ENCODE measurements at regions not wholly inside any gene's neighbourhood (a gene's known extent, or its start where the extent isn't known, plus 50 kb on each side); places are given as distances from the start of the nearest gene placed in this dataset.
"Not testable (repeated sequence)": the region's sequence is repeated elsewhere in the genome, so short reads cannot be mapped to it uniquely, and the experiment has no call there.

GRCh38 chr21:9572782-9573181, 948.6 kb upstream of the TPTE start:
- H3K27me3 ChIP-seq (ENCODE audit: control insufficient read depth in 4 of 4, insufficient read depth in 4 of 4, low read length in 3 of 4); H3K9me3 ChIP-seq (ENCODE audit: control insufficient read depth in 4 of 4, low read length in 3 of 4); H3K27ac ChIP-seq (ENCODE audit: low read depth in 1 of 2, low read length in 2 of 2); H3K4me3 ChIP-seq (ENCODE audit: low read depth in 1 of 3, low read length in 3 of 3); H3K36me3 ChIP-seq (ENCODE audit: control insufficient read depth in 4 of 4, insufficient read depth in 3 of 4, low read depth in 1 of 4, low read length in 3 of 4); H3K9ac ChIP-seq (ENCODE audit: low read depth in 1 of 2, low read length in 2 of 2); H3K4me1 ChIP-seq (ENCODE audit: control insufficient read depth in 4 of 4, insufficient read depth in 4 of 4, low read length in 3 of 4): not testable (repeated sequence)
- DNase-seq (ENCODE audit: low spot score): peak; percentile 17
- 65% methylated on average over 1 of the region's 1 CpG for WGBS

- H3K27ac ChIP-seq (ENCODE audit: low read depth in 1 of 2, low read length in 2 of 2); H3K27me3 ChIP-seq (ENCODE audit: control insufficient read depth in 4 of 4, insufficient read depth in 4 of 4, low read length in 3 of 4); H3K4me3 ChIP-seq (ENCODE audit: low read depth in 1 of 3, low read length in 3 of 3); H3K36me3 ChIP-seq (ENCODE audit: control insufficient read depth in 4 of 4, insufficient read depth in 3 of 4, low read depth in 1 of 4, low read length in 3 of 4); H3K9ac ChIP-seq (ENCODE audit: low read depth in 1 of 2, low read length in 2 of 2); H3K9me3 ChIP-seq (ENCODE audit: control insufficient read depth in 4 of 4, low read length in 3 of 4); H3K4me1 ChIP-seq (ENCODE audit: control insufficient read depth in 4 of 4, insufficient read depth in 4 of 4, low read length in 3 of 4); DNase-seq (ENCODE audit: low spot score): not testable (repeated sequence)
- no CpG with 5 or more reads among the region's 1 CpG for WGBS
Measured at GRCh38 chr21:9573528-9573927, 947.9 kb upstream of the TPTE start.

DNA sequence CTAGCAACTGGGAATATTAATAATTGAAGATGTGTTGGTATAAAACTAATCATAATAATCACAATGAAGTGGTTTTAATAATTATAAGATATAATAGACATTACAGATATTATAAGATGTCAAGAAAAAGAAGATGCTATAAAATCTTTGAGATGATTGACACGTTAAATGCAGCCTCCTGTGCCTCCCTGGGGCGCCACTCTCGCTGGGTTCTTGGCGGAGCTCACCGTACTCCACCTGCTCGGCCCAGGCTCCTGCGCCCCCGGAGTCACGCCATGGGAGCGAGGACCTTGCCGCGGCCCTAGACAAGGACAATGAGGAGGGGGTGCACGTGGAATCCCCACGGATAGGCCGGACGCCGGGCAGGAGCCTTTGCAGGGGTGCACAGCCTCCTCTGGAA, 942.1 kb upstream of the TPTE start:
- H3K27me3 ChIP-seq (ENCODE audit: control insufficient read depth in 4 of 4, insufficient read depth in 4 of 4, low read length in 3 of 4); H3K9ac ChIP-seq (ENCODE audit: low read depth in 1 of 2, low read length in 2 of 2); H3K27ac ChIP-seq (ENCODE audit: low read depth in 1 of 2, low read length in 2 of 2); H3K9me3 ChIP-seq (ENCODE audit: control insufficient read depth in 4 of 4, low read length in 3 of 4); DNase-seq (ENCODE audit: low spot score); H3K4me3 ChIP-seq (ENCODE audit: low read depth in 1 of 3, low read length in 3 of 3); H3K4me1 ChIP-seq (ENCODE audit: control insufficient read depth in 4 of 4, insufficient read depth in 4 of 4, low read length in 3 of 4); H3K36me3 ChIP-seq (ENCODE audit: control insufficient read depth in 4 of 4, insufficient read depth in 3 of 4, low read depth in 1 of 4, low read length in 3 of 4): not testable (repeated sequence)
- 77% methylated on average over 12 of the region's 17 CpGs for WGBS

DNA sequence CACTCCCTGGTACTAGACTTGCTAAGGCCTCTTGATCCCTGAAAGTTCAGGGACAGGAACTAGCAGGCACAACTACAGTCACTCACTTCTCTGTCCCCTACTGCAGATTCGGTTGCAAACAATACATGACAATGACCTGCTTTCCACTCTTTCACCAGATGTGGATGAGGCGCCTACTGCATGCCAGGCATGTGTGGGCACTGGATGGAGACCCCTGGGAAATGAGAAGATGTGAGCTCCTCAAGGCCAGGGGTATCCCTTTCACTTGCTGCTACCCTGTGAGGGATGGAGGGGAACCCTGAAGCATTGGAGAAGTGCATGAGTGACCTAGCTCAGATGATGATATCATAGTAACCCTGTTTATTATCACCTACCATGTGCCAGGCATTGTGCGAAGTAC, 933.4 kb upstream of the TPTE start:
- 40% methylated on average over 2 of the region's 3 CpGs for WGBS
- DNase-seq (ENCODE audit: low spot score): peak; percentile 31

GRCh38 chr21:9592591-9592990, 928.8 kb upstream of the TPTE start:
- not testable (repeated sequence) for DNase-seq (ENCODE audit: low spot score); H3K27me3 ChIP-seq (ENCODE audit: control insufficient read depth in 4 of 4, insufficient read depth in 4 of 4, low read length in 3 of 4); H3K9ac ChIP-seq (ENCODE audit: low read depth in 1 of 2, low read length in 2 of 2); H3K36me3 ChIP-seq (ENCODE audit: control insufficient read depth in 4 of 4, insufficient read depth in 3 of 4, low read depth in 1 of 4, low read length in 3 of 4); H3K27ac ChIP-seq (ENCODE audit: low read depth in 1 of 2, low read length in 2 of 2); H3K4me1 ChIP-seq (ENCODE audit: control insufficient read depth in 4 of 4, insufficient read depth in 4 of 4, low read length in 3 of 4); H3K9me3 ChIP-seq (ENCODE audit: control insufficient read depth in 4 of 4, low read length in 3 of 4); H3K4me3 ChIP-seq (ENCODE audit: low read depth in 1 of 3, low read length in 3 of 3)
- 66% methylated on average over 3 of the region's 24 CpGs for whole genome bisulfite sequencing

More for the DNA sequence above, 933.4 kb upstream of the TPTE start:
- H3K27ac ChIP-seq (ENCODE audit: low read depth in 1 of 2, low read length in 2 of 2); H3K27me3 ChIP-seq (ENCODE audit: control insufficient read depth in 4 of 4, insufficient read depth in 4 of 4, low read length in 3 of 4); H3K36me3 ChIP-seq (ENCODE audit: control insufficient read depth in 4 of 4, insufficient read depth in 3 of 4, low read depth in 1 of 4, low read length in 3 of 4); H3K9me3 ChIP-seq (ENCODE audit: control insufficient read depth in 4 of 4, low read length in 3 of 4); H3K4me3 ChIP-seq (ENCODE audit: low read depth in 1 of 3, low read length in 3 of 3); H3K4me1 ChIP-seq (ENCODE audit: control insufficient read depth in 4 of 4, insufficient read depth in 4 of 4, low read length in 3 of 4); H3K9ac ChIP-seq (ENCODE audit: low read depth in 1 of 2, low read length in 2 of 2): not testable (repeated sequence)

GRCh38 chr21:9593646-9594045, 927.7 kb upstream of the TPTE start:
- not testable (repeated sequence) for H3K27ac ChIP-seq (ENCODE audit: low read depth in 1 of 2, low read length in 2 of 2); DNase-seq (ENCODE audit: low spot score)
- WGBS: 82% methylated on average over 16 of the region's 27 CpGs

DNA sequence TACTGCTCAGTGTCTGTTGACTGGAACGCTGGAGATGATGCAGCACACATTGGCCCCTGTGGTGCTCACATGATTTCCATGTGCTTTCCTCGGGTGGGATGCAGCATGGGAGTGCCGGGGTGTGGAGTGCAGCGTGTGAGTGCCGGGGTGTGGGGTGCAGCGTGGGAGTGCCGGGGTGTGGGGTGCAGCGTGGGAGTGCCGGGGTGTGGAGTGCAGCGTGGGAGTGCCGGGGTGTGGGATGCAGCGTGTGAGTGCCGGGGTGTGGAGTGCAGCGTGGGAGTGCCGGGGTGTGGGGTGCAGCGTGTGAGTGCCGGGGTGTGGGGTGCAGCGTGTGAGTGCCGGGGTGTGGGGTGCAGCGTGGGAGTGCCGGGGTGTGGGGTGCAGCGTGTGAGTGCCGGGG, 907.4 kb upstream of the TPTE start:
- H3K9me3 ChIP-seq (ENCODE audit: control insufficient read depth in 4 of 4, low read length in 3 of 4); H3K27me3 ChIP-seq (ENCODE audit: control insufficient read depth in 4 of 4, insufficient read depth in 4 of 4, low read length in 3 of 4); DNase-seq (ENCODE audit: low spot score): not testable (repeated sequence)

More at GRCh38 chr21:9593646-9594045, 927.7 kb upstream of the TPTE start:
- H3K4me1 ChIP-seq (ENCODE audit: control insufficient read depth in 4 of 4, insufficient read depth in 4 of 4, low read length in 3 of 4); H3K36me3 ChIP-seq (ENCODE audit: control insufficient read depth in 4 of 4, insufficient read depth in 3 of 4, low read depth in 1 of 4, low read length in 3 of 4); H3K4me3 ChIP-seq (ENCODE audit: low read depth in 1 of 3, low read length in 3 of 3); H3K9me3 ChIP-seq (ENCODE audit: control insufficient read depth in 4 of 4, low read length in 3 of 4); H3K27me3 ChIP-seq (ENCODE audit: control insufficient read depth in 4 of 4, insufficient read depth in 4 of 4, low read length in 3 of 4); H3K9ac ChIP-seq (ENCODE audit: low read depth in 1 of 2, low read length in 2 of 2): not testable (repeated sequence)

DNA sequence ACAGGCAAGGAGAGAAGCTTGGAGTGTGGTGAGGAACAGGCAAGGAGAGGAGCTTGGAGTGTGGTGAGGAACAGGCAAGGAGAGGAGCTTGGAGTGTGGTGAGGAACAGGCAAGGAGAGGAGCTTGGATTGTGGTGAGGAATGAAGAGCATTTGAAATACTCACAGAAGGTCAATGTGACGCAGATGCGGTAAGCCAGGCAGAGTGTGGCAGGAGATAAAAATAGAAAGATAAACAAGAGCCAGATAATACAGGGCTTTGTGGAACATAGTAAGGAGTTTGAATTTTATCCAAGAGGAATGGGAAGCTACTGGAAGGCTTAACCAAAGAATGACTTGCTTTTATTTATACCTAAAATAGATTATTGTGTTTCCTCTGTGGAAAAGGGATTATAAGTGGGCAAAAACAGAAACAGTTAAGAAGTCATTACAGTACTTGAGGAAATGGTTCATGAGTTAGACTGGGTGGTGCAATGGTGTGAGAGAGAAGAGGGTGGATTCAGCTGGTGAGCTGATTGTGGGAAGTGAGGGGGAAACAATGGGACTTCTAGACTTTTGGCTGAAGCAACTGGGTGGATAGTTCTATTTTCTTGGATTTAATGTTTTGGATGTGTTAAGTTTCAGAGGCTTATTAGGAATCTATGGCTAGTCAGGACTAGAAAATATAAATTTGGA, 900.1 kb upstream of the TPTE start:
- not testable (repeated sequence) for DNase-seq (ENCODE audit: low spot score); H3K4me1 ChIP-seq (ENCODE audit: control insufficient read depth in 4 of 4, insufficient read depth in 4 of 4, low read length in 3 of 4); H3K36me3 ChIP-seq (ENCODE audit: control insufficient read depth in 4 of 4, insufficient read depth in 3 of 4, low read depth in 1 of 4, low read length in 3 of 4); H3K4me3 ChIP-seq (ENCODE audit: low read depth in 1 of 3, low read length in 3 of 3); H3K9ac ChIP-seq (ENCODE audit: low read depth in 1 of 2, low read length in 2 of 2); H3K9me3 ChIP-seq (ENCODE audit: control insufficient read depth in 4 of 4, low read length in 3 of 4); H3K27ac ChIP-seq (ENCODE audit: low read depth in 1 of 2, low read length in 2 of 2); H3K27me3 ChIP-seq (ENCODE audit: control insufficient read depth in 4 of 4, insufficient read depth in 4 of 4, low read length in 3 of 4)
- WGBS: no CpG with 5 or more reads among the region's 2 CpGs

More for the DNA sequence above, 907.4 kb upstream of the TPTE start:
- not testable (repeated sequence) for H3K4me1 ChIP-seq (ENCODE audit: control insufficient read depth in 4 of 4, insufficient read depth in 4 of 4, low read length in 3 of 4); H3K4me3 ChIP-seq (ENCODE audit: low read depth in 1 of 3, low read length in 3 of 3); H3K36me3 ChIP-seq (ENCODE audit: control insufficient read depth in 4 of 4, insufficient read depth in 3 of 4, low read depth in 1 of 4, low read length in 3 of 4); H3K27ac ChIP-seq (ENCODE audit: low read depth in 1 of 2, low read length in 2 of 2); H3K9ac ChIP-seq (ENCODE audit: low read depth in 1 of 2, low read length in 2 of 2)
- 84% methylated on average over 23 of the region's 23 CpGs for WGBS

- not testable (repeated sequence) for H3K27ac ChIP-seq (ENCODE audit: low read depth in 1 of 2, low read length in 2 of 2); H3K27me3 ChIP-seq (ENCODE audit: control insufficient read depth in 4 of 4, insufficient read depth in 4 of 4, low read length in 3 of 4); H3K4me3 ChIP-seq (ENCODE audit: low read depth in 1 of 3, low read length in 3 of 3); H3K36me3 ChIP-seq (ENCODE audit: control insufficient read depth in 4 of 4, insufficient read depth in 3 of 4, low read depth in 1 of 4, low read length in 3 of 4); H3K9me3 ChIP-seq (ENCODE audit: control insufficient read depth in 4 of 4, low read length in 3 of 4); H3K9ac ChIP-seq (ENCODE audit: low read depth in 1 of 2, low read length in 2 of 2); DNase-seq (ENCODE audit: low spot score); H3K4me1 ChIP-seq (ENCODE audit: control insufficient read depth in 4 of 4, insufficient read depth in 4 of 4, low read length in 3 of 4)
- 61% methylated on average over 1 of the region's 3 CpGs for WGBS
Measured at GRCh38 chr21:9628051-9628450, 893.3 kb upstream of the TPTE start.
